IPS-15b (cell line): ENCODE measurements at regions not wholly inside any gene's neighbourhood (a gene's known extent, or its start where the extent isn't known, plus 50 kb on each side); places are given as distances from the start of the nearest gene placed in this dataset.
"Not testable (repeated sequence)": the region's sequence is repeated elsewhere in the genome, so short reads cannot be mapped to it uniquely, and the experiment has no call there.

Experiments used
- H3K27me3 ChIP-seq: one replicate; pipeline ENCODE4 v1.6.1; 2013; ENCODE audit warnings: low read length; ENCODE audit not compliant: control insufficient read depth, insufficient read depth
- H3K36me3 ChIP-seq: one replicate; pipeline ENCODE4 v1.6.1; 2013; ENCODE audit warnings: low read length; ENCODE audit not compliant: control insufficient read depth, insufficient read depth
- H3K4me1 ChIP-seq: one replicate; pipeline ENCODE4 v1.6.1; 2013; ENCODE audit warnings: mild to moderate bottlenecking, low read length; ENCODE audit not compliant: control insufficient read depth, insufficient read depth
- H3K4me3 ChIP-seq: one replicate; pipeline ENCODE4 v1.5.1; 2013; ENCODE audit warnings: low read depth, low read length
- H3K9ac ChIP-seq: one replicate; pipeline ENCODE4 v1.6.1; 2013; ENCODE audit warnings: low read depth, mild to moderate bottlenecking, low read length
- H3K9me3 ChIP-seq: one replicate; pipeline ENCODE4 v1.6.1; 2013; ENCODE audit warnings: mild to moderate bottlenecking, low read length; ENCODE audit not compliant: control insufficient read depth, insufficient read depth

GRCh38 chr18:10094655-10095054 is 180.8 kb downstream of the VAPA start:
- peaks cover 4% of the 10 kb centered on the region for H3K4me1 ChIP-seq
- H3K9ac ChIP-seq: no peak overlapping the region
- no peaks in the 10 kb centered on the region for H3K27me3 ChIP-seq
- H3K4me3 ChIP-seq: no peak overlapping the region
- no peaks in the 10 kb centered on the region for H3K9me3 ChIP-seq
- H3K36me3 ChIP-seq: no peaks in the 10 kb centered on the region

GRCh38 chr18:10095356-10095755 is 181.5 kb downstream of the VAPA start:
- no peak overlapping the region for H3K9ac ChIP-seq

DNA sequence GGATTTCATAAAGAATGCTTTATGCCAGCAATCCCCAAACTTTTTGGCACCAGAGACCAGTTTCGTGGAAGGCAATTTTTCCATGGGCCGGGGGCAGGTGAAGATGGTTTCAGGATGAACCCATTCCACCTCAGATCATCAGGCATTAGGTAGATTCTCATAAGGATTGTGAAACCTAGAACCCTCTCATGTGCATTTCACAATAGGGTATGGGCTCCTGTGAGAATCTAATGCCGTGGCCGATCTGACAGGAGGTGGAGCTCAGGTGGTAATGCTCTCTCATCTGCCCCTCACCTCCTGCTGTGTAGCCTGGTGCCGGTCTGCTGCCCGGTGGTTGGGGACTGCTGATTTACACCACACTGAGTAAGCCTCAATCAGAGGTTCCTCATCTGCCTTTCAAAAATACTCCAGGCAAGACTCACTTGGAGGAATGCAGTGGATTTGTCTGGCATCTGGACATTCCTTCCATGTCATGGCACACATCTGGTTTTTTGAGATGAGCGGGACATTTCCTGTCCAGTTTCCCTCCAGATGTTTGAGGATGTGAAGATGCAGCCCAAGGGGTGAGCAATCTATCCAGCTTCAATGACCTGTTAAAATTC is 185.8 kb downstream of the VAPA start:
- H3K9me3 ChIP-seq: no peaks in the 10 kb centered on the region
- no peak overlapping the region for H3K4me3 ChIP-seq
- H3K36me3 ChIP-seq: no peaks in the 10 kb centered on the region
- H3K4me1 ChIP-seq: peaks cover 18% of the 10 kb centered on the region
- no peak overlapping the region for H3K9ac ChIP-seq
- peaks cover 2% of the 10 kb centered on the region for H3K27me3 ChIP-seq

More at GRCh38 chr18:10095356-10095755, 181.5 kb downstream of the VAPA start:
- H3K4me3 ChIP-seq: no peak overlapping the region
- peaks cover 2% of the 10 kb centered on the region for H3K27me3 ChIP-seq
- H3K9me3 ChIP-seq: no peaks in the 10 kb centered on the region
- no peaks in the 10 kb centered on the region for H3K36me3 ChIP-seq
- H3K4me1 ChIP-seq: peaks cover 11% of the 10 kb centered on the region

DNA sequence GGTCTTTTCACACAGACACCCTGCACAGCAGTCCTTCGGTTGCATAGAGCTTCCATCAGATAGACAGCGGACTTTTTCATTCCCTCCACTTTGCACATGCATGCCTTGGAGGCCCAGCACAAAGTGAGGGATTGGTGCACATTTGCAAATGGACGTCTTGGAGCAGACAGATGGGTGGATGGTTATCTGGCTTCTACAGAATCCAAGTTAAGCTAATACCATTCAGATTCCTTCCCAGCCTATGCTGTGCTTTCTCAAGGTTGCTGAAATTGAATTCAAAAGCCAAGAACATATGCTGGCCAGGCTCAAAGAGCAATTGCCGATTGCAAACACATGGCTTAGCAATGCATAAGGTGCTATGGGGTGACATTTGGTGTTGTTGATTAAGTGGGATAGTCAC is 186.4 kb downstream of the VAPA start:
- Histone ChIP-seq H3K4me1 (peaks cover 18% of the 10 kb centered on the region), H3K4me3 (no peak overlapping the region), H3K27me3 (peaks cover 2% of the 10 kb centered on the region), H3K9me3 (no peaks in the 10 kb centered on the region), H3K9ac (no peak overlapping the region), H3K36me3 (no peaks in the 10 kb centered on the region)

- no peak overlapping the region for H3K4me3 ChIP-seq
- H3K9ac ChIP-seq: no peak overlapping the region
- peaks cover 2% of the 10 kb centered on the region for H3K27me3 ChIP-seq
- no peaks in the 10 kb centered on the region for H3K9me3 ChIP-seq
- peaks cover 18% of the 10 kb centered on the region for H3K4me1 ChIP-seq
- no peaks in the 10 kb centered on the region for H3K36me3 ChIP-seq
These were observed 187.3 kb downstream of the VAPA start for GRCh38 chr18:10100941-10101701.

- Histone ChIP-seq H3K4me3 (no peak overlapping the region), H3K9me3 (no peaks in the 10 kb centered on the region), H3K4me1 (peaks cover 18% of the 10 kb centered on the region), H3K36me3 (no peaks in the 10 kb centered on the region), H3K9ac (no peak overlapping the region), H3K27me3 (peaks cover 2% of the 10 kb centered on the region)
These were observed 187.9 kb downstream of the VAPA start for GRCh38 chr18:10101729-10102128.

DNA sequence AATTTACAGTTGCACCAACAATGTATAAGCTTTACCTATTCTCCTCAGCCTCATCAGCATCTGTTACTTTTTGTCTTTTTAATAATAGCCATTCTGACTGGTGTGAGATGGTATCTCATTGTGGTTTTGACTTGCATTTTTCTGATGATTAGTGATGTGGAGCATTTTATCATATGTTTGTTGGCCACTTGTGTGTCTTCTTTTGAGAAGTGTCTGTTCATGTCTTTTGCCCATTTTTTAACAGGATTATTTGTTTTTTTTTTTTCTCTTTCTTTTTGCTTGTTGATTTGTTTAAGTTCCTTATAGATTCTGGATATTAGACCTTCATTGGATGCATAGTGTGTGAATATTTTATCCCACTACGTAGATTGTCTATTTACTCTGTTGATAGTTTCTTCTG is 191.3 kb downstream of the VAPA start:
- H3K4me1 ChIP-seq: peaks cover 12% of the 10 kb centered on the region
- H3K4me3 ChIP-seq, H3K9me3 ChIP-seq, H3K27me3 ChIP-seq, H3K9ac ChIP-seq, H3K36me3 ChIP-seq: not testable (repeated sequence)

- Histone ChIP-seq H3K4me1 (no peaks in the 10 kb centered on the region), H3K27me3 (no peaks in the 10 kb centered on the region), H3K36me3 (no peaks in the 10 kb centered on the region), H3K4me3 (no peak overlapping the region), H3K9me3 (no peaks in the 10 kb centered on the region), H3K9ac (no peak overlapping the region)
These were observed 197.4 kb downstream of the VAPA start for GRCh38 chr18:10111191-10111590.

DNA sequence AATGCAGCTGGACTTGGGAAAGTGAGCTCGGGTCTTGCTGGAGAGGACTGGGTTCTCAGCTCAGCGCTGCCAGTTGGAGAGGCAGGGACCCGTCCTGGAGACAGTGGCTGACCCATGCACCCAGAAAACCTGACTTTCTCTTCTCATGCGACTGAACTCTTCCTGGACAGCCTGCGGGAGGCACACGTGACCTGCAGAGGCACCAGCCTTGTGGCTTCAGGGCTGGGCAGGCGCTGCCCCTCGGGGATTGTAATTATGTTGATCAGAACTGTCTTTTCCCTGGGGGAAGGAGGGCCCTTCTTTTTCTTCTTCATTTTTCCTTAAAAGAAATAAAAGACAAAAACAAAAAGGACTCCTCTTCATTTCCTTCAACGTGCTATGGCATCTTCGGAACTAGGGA is 198.1 kb downstream of the VAPA start:
- Histone ChIP-seq H3K9ac (no peak overlapping the region), H3K4me1 (no peaks in the 10 kb centered on the region)

DNA sequence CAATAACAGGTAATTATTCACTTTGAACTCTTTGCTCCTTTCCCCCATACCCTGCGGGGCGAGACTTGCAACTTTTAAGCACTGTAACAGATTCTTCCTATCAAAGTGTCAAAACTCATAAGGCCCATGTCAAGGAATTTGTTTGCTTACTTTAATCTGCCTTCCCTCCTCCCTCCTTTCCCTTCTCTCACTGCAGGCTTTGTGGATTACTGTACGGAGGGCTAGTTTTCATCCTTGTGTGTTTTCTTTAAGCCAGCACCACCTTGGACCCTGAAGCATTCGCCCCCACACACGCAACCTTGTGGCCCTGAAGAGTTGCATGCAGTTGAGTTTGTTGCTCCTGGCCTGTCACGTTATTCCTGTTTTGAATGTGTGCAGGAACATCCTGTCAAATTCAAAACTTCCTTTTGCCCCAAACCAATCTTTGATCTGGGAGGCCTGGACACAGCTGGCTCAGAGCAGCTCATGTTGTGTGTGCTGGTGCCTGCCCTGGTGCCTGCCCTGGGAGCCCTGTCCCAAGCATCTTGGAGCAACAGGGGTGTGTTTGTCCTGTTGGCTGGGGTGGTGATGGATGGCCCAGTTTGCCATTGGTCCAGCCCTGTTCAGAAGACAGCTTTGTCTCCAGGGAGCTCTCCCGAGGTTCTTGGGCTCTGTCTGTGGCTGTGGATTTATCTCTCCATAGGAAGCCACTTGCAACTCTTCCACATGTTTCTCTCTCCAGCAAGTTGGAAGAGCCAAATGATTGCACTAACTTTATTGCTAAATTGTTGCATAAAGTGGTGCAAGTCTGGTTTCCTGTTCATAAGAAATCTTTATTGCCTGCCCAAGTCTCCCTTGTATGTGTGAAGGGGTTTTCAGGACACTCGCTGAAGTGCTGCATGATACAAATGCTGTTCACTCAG is 199.6 kb downstream of the VAPA start:
- H3K4me3 ChIP-seq: no peak overlapping the region
- no peaks in the 10 kb centered on the region for H3K9me3 ChIP-seq
- no peaks in the 10 kb centered on the region for H3K36me3 ChIP-seq
- no peaks in the 10 kb centered on the region for H3K27me3 ChIP-seq
- no peak overlapping the region for H3K9ac ChIP-seq
- H3K4me1 ChIP-seq: no peaks in the 10 kb centered on the region

More for the DNA sequence above, 198.1 kb downstream of the VAPA start:
- no peaks in the 10 kb centered on the region for H3K36me3 ChIP-seq
- H3K9me3 ChIP-seq: no peaks in the 10 kb centered on the region
- H3K27me3 ChIP-seq: no peaks in the 10 kb centered on the region
- H3K4me3 ChIP-seq: no peak overlapping the region

- no peaks in the 10 kb centered on the region for H3K9me3 ChIP-seq
- no peaks in the 10 kb centered on the region for H3K36me3 ChIP-seq
- H3K9ac ChIP-seq: no peak overlapping the region
- H3K4me3 ChIP-seq: no peak overlapping the region
- no peaks in the 10 kb centered on the region for H3K27me3 ChIP-seq
- H3K4me1 ChIP-seq: no peaks in the 10 kb centered on the region
These were observed 201.1 kb downstream of the VAPA start for GRCh38 chr18:10114717-10115463.
